SK-N-SH (cell line): ENCODE measurements at regions not wholly inside any gene's neighbourhood (a gene's known extent, or its start where the extent isn't known, plus 50 kb on each side); places are given as distances from the start of the nearest gene placed in this dataset.

Experiments
- CTCF ChIP-seq: fragments of 200-600 bp; sonication (generic); IDR thresholded peaks from 2 replicates; pipeline ENCODE4 v1.6.1; 2017; ENCODE audit warnings: antibody characterized with exemption, mild to moderate bottlenecking, moderate library complexity
- EP300 ChIP-seq, 2 experiments: IDR thresholded peaks; 2 replicates each; pipeline versions ENCODE4 v1.4.0 to v1.6.1; 2012; ENCODE audit warnings: borderline replicate concordance in 1 of 2, low read depth in 1 of 2, low read length in 1 of 2
- EZH2phosphoT487 ChIP-seq: fragments of 200-600 bp; sonication (generic); IDR thresholded peaks from 2 replicates; pipeline ENCODE4 v1.6.1; 2017; ENCODE audit warnings: low read depth, mixed run types, mild to moderate bottlenecking, antibody characterized with exemption, moderate library complexity, borderline replicate concordance
- GABPA ChIP-seq: IDR thresholded peaks from 2 replicates; pipeline ENCODE4 v1.4.0; 2012; ENCODE audit warnings: low read depth, mild to moderate bottlenecking
- REST ChIP-seq: IDR thresholded peaks from 2 replicates; pipeline ENCODE4 v1.6.1; 2012; ENCODE audit warnings: mild to moderate bottlenecking, low read depth, low read length, moderate library complexity
- SIN3A ChIP-seq: IDR thresholded peaks from 2 replicates; pipeline ENCODE4 v1.6.1; 2012; ENCODE audit warnings: low read depth, mild to moderate bottlenecking, low read length, moderate library complexity, borderline replicate concordance
- TAF1 ChIP-seq: IDR thresholded peaks from 2 replicates; pipeline ENCODE4 v1.6.1; 2012; ENCODE audit warnings: low read depth, mild to moderate bottlenecking, low read length, moderate library complexity, borderline replicate concordance
- TEAD4 ChIP-seq: IDR thresholded peaks from 2 replicates; pipeline ENCODE4 v1.4.0; 2012; ENCODE audit warnings: mild to moderate bottlenecking, borderline replicate concordance; ENCODE audit not compliant: insufficient read depth
- USF1 ChIP-seq: IDR thresholded peaks from 2 replicates; pipeline ENCODE4 v1.4.0; 2012; ENCODE audit warnings: low read depth, borderline replicate concordance
- USF2 ChIP-seq: fragments of 150-350 bp; IDR thresholded peaks from 2 replicates; pipeline ENCODE4 v1.6.1; 2017; ENCODE audit warnings: antibody characterized with exemption, low read length, low read depth, borderline replicate concordance

- TF ChIP-seq REST (no peak), CTCF (no peak), GABPA (no peak), EP300 (IDR thresholded peaks at IDR 0.05; ENCODE audit: borderline replicate concordance in 1 of 2, low read depth in 1 of 2, low read length in 1 of 2) (no peak), TAF1 (no peak), USF2 (no peak), TEAD4 (no peak), SIN3A (no peak), USF1 (no peak), EZH2phosphoT487 (no peak)
These were observed 67.1 kb upstream of the CDH5 start for GRCh38 chr16:66299349-66299748.
